ENCODE measurements at regions not wholly inside any gene's neighbourhood (a gene's known extent, or its start where the extent isn't known, plus 50 kb on each side); places are given as distances from the start of the nearest gene placed in this dataset.

DNA sequence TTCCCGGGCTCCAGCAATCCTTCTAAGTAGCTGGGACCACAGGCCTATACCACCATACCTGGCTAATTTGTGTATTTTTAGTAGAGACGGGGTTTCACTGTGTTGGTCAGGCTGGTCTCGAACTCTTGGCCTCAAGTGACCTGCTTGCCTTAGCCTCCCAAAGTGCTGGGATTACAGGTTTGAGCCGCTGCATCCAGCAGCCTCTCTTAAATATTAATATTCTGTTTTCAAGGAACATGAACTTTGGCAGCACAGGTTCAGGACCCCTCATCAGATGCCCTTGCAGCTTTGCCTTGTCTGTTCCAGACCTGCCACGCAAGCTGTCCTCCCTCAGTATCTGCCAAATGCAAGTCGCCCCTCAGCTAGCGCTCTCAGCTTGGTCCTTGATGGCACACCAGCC is 166.8 kb downstream of the KCTD15 start:
- DNase-seq (no peak), ATAC-seq (no peak)
- Mint-ChIP-seq H3K27me3 (ENCODE audit: low read depth in 2 of 2) (peaks cover 0 to 11% of the 10 kb centered on the region in 2 donors), H3K9me3 (peaks cover 3 to 4% of the 10 kb centered on the region in 2 donors), H3K36me3 (peaks cover 9% of the 10 kb centered on the region), H3K4me3 (no peak overlapping the region), H3K4me1 (no peaks in the 10 kb centered on the region), H3K27ac (no peak overlapping the region)
- intact Hi-C loops (cut with micrococcal nuclease) = no loop called here
- H3K27ac ChIP-seq (ENCODE audit: low read length) = no peak overlapping the region
- no peaks in the 10 kb centered on the region for H3K4me1 ChIP-seq (ENCODE audit: control insufficient read depth, insufficient read depth, low read length)
- TF ChIP-seq, protein P1, sequence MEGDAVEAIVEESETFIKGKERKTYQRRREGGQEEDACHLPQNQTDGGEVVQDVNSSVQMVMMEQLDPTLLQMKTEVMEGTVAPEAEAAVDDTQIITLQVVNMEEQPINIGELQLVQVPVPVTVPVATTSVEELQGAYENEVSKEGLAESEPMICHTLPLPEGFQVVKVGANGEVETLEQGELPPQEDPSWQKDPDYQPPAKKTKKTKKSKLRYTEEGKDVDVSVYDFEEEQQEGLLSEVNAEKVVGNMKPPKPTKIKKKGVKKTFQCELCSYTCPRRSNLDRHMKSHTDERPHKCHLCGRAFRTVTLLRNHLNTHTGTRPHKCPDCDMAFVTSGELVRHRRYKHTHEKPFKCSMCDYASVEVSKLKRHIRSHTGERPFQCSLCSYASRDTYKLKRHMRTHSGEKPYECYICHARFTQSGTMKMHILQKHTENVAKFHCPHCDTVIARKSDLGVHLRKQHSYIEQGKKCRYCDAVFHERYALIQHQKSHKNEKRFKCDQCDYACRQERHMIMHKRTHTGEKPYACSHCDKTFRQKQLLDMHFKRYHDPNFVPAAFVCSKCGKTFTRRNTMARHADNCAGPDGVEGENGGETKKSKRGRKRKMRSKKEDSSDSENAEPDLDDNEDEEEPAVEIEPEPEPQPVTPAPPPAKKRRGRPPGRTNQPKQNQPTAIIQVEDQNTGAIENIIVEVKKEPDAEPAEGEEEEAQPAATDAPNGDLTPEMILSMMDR (IDR thresholded peaks at IDR 0.05) = no peak
- WGBS (ENCODE audit: insufficient coverage) = 95% methylated on average over 7 of the region's 7 CpGs
- H3K36me3 ChIP-seq (ENCODE audit: control insufficient read depth, insufficient read depth, low read length) = no peaks in the 10 kb centered on the region
- H3K27me3 ChIP-seq (ENCODE audit: control insufficient read depth, insufficient read depth, low read length) = no peaks in the 10 kb centered on the region
- H3K4me3 ChIP-seq (ENCODE audit: low read length) = no peak overlapping the region
- H3K9me3 ChIP-seq (ENCODE audit: control insufficient read depth, insufficient read depth, low read length) = no peaks in the 10 kb centered on the region

DNA sequence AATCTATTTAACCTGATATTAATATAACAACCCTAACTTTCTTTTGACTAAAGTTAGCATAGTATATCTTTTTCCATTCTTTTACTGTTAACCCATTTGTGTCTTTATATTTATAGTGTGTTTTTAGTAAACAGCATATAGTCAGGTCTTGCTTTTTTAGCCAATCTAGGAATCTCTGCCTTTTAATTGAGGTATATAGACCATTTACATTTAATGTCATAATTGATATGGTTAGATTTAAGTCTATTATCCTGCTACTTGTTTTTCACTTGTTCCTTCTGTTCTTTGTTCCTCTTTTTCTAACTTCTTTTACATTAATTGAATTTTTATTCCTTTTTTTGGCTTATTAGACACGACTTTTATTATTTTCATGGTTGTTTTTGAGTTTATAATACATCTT is 174.4 kb downstream of the KCTD15 start:
- no CpG with 5 or more reads among the region's 1 CpG for WGBS (ENCODE audit: insufficient coverage)
- no peaks in the 10 kb centered on the region for H3K36me3 ChIP-seq (ENCODE audit: control insufficient read depth, insufficient read depth, low read length)
- H3K27me3 Mint-ChIP-seq (ENCODE audit: low read depth in 2 of 2) = peaks cover 13 to 56% of the 10 kb centered on the region in 2 donors
- no peaks in the 10 kb centered on the region for H3K9me3 ChIP-seq (ENCODE audit: control insufficient read depth, insufficient read depth, low read length)
- no peak overlapping the region for H3K27ac ChIP-seq (ENCODE audit: low read length)
- peaks cover 11 to 20% of the 10 kb centered on the region in 2 donors for H3K9me3 Mint-ChIP-seq
- DNase-seq (no peak), ATAC-seq (no peak)
- intact Hi-C loops (cut with micrococcal nuclease) = no loop called here
- H3K36me3 Mint-ChIP-seq = peaks cover 26% of the 10 kb centered on the region
- TF ChIP-seq, protein P1 (IDR thresholded peaks at IDR 0.05) = no peak
- H3K27me3 ChIP-seq (ENCODE audit: control insufficient read depth, insufficient read depth, low read length) = no peaks in the 10 kb centered on the region
- H3K4me3 ChIP-seq (ENCODE audit: low read length) = no peak overlapping the region
- no peaks in the 10 kb centered on the region for H3K4me1 Mint-ChIP-seq
- H3K4me1 ChIP-seq (ENCODE audit: control insufficient read depth, insufficient read depth, low read length) = no peaks in the 10 kb centered on the region
- H3K4me3 Mint-ChIP-seq = no peak overlapping the region
- no peak overlapping the region for H3K27ac Mint-ChIP-seq

DNA sequence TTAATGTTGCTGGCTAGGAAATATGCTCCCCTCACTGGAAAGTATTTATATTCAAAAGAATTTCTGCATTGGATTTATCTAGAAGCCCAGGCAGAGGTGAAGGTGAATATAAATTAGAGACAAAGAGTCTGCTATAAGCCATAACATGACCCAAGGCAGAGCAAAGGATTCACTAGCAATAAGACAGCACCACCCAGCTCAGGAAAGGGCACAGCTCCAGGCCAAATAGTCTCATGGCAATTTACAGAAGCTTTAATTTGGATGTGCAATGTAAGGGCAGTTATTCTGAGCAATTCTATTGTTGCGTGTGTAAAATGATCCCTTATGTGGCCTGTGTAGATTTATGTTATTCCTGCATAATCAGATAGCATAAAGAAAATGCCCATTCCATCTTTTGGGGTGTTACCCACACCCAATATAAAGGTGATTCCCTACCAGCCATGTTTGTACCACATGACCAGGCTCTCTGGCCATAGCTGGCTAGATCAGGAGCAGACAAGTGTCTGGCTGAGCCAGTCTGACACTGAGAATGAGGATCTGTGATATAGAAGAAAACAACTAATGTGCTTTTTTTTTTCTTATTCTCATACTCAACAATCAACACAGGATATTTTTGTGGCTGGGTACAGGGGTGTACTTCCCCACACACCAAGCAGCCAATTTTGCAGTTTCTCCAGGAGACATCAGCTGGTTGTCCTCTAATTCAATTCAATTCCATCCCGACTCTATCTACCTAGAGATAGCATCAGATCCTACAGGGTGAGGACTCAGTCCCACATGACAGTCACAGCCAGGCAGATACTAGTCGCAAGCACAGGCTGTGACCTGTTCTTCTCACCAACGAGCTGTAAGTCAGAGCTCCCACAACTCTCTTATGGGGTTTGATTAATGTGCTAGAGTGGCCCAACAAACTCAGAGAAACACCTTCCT is 181.4 kb downstream of the KCTD15 start:
- peaks cover 2 to 4% of the 10 kb centered on the region in 2 donors for H3K9me3 Mint-ChIP-seq
- no peak overlapping the region for H3K4me3 Mint-ChIP-seq
- no peaks in the 10 kb centered on the region for H3K36me3 Mint-ChIP-seq
- DNase-seq (no peak), ATAC-seq (no peak)
- H3K4me3 ChIP-seq (ENCODE audit: low read length) = no peak overlapping the region
- intact Hi-C loops (cut with micrococcal nuclease) = no loop called here
- H3K27ac ChIP-seq (ENCODE audit: low read length) = no peak overlapping the region
- H3K36me3 ChIP-seq (ENCODE audit: control insufficient read depth, insufficient read depth, low read length) = no peaks in the 10 kb centered on the region
- H3K27me3 ChIP-seq (ENCODE audit: control insufficient read depth, insufficient read depth, low read length) = peaks cover 2% of the 10 kb centered on the region
- H3K4me1 ChIP-seq (ENCODE audit: control insufficient read depth, insufficient read depth, low read length) = no peaks in the 10 kb centered on the region
- 65% methylated on average over 2 of the region's 4 CpGs for WGBS (ENCODE audit: insufficient coverage)
- H3K9me3 ChIP-seq (ENCODE audit: control insufficient read depth, insufficient read depth, low read length) = no peaks in the 10 kb centered on the region
- no peak overlapping the region for H3K27ac Mint-ChIP-seq
- peaks cover 28 to 47% of the 10 kb centered on the region in 2 donors for H3K27me3 Mint-ChIP-seq (ENCODE audit: low read depth in 2 of 2)
- TF ChIP-seq, protein P1 (IDR thresholded peaks at IDR 0.05) = no peak
- H3K4me1 Mint-ChIP-seq = no peaks in the 10 kb centered on the region
